Neural progenitor cell (in vitro differentiated cells): ENCODE measurements at regions not wholly inside any gene's neighbourhood (a gene's known extent, or its start where the extent isn't known, plus 50 kb on each side); places are given as distances from the start of the nearest gene placed in this dataset.

Source experiments
- DNase-seq: peaks from one replicate; pipeline ENCODE4 v3.0.0-alpha.2; 2016; ENCODE audit warnings: low spot score
- H2AFZ ChIP-seq: fragments of 200-600 bp; sonication (generic); replicated peaks from 2 replicates; pipeline ENCODE4 v1.6.1; 2016; ENCODE audit warnings: antibody characterized with exemption
- H3F3A ChIP-seq: fragments of 200-600 bp; sonication (generic); 2 replicates; pipeline ENCODE4 v1.6.1; 2016; ENCODE audit warnings: antibody characterized with exemption, low read depth
- H3K27ac ChIP-seq: fragments of 200-600 bp; sonication (generic); 2 replicates; pipeline ENCODE4 v1.5.1; 2016; ENCODE audit warnings: mild to moderate bottlenecking
- H3K27me3 ChIP-seq: fragments of 200-600 bp; sonication (generic); 2 replicates; pipeline ENCODE4 v1.6.1; 2016; ENCODE audit warnings: mild to moderate bottlenecking, moderate library complexity
- H3K36me3 ChIP-seq: fragments of 200-600 bp; sonication (generic); 2 replicates; pipeline ENCODE4 v1.5.1; 2016
- H3K4me1 ChIP-seq: fragments of 200-600 bp; sonication (generic); 2 replicates; pipeline ENCODE4 v1.6.1; 2016; ENCODE audit warnings: mixed run types
- H3K4me2 ChIP-seq: fragments of 200-600 bp; sonication (generic); 2 replicates; pipeline ENCODE4 v1.6.1; 2016
- H3K4me3 ChIP-seq: fragments of 200-600 bp; sonication (generic); 2 replicates; pipeline ENCODE4 v1.5.1; 2016
- H3K79me2 ChIP-seq: fragments of 200-600 bp; sonication (generic); 2 replicates; pipeline ENCODE4 v1.6.1; 2016; ENCODE audit warnings: low read depth
- H3K9ac ChIP-seq: fragments of 200-600 bp; sonication (generic); 2 replicates; pipeline ENCODE4 v1.6.1; 2016
- H3K9me3 ChIP-seq: fragments of 200-600 bp; sonication (generic); 2 replicates; pipeline ENCODE4 v1.5.1; 2016; ENCODE audit warnings: low read depth
- H4K20me1 ChIP-seq: fragments of 200-600 bp; sonication (generic); 2 replicates; pipeline ENCODE4 v1.6.1; 2016; ENCODE audit warnings: low read depth
- H3K27ac Mint-ChIP-seq: 3 replicates; pipeline ENCODE4 v1.8.0; 2021; ENCODE audit warnings: mixed read lengths
- H3K27me3 Mint-ChIP-seq: 2 replicates; pipeline ENCODE4 v1.8.0; 2022; ENCODE audit warnings: low read depth, mild to moderate bottlenecking, inconsistent platforms, moderate library complexity, mixed read lengths; ENCODE audit not compliant: insufficient read depth
- H3K36me3 Mint-ChIP-seq: 3 replicates; pipeline ENCODE4 v1.8.0; 2021; ENCODE audit warnings: mixed read lengths
- H3K4me1 Mint-ChIP-seq: 3 replicates; pipeline ENCODE4 v1.8.0; 2021; ENCODE audit warnings: mixed read lengths
- H3K4me3 Mint-ChIP-seq: 3 replicates; pipeline ENCODE4 v1.8.0; 2021; ENCODE audit warnings: mild to moderate bottlenecking, moderate library complexity, mixed read lengths
- H3K9me3 Mint-ChIP-seq: 3 replicates; pipeline ENCODE4 v1.8.0; 2020; ENCODE audit warnings: mixed read lengths
- CTCF ChIP-seq: fragments of 200-600 bp; sonication (generic); IDR thresholded peaks from 2 replicates; pipeline ENCODE4 v1.5.1; 2017; ENCODE audit warnings: antibody characterized with exemption, mild to moderate bottlenecking
- EZH2 ChIP-seq: fragments of 200-600 bp; sonication (generic); IDR thresholded peaks from 2 replicates; pipeline ENCODE4 v1.6.1; 2017; ENCODE audit warnings: antibody characterized with exemption, mild to moderate bottlenecking, moderate library complexity
- EZH2phosphoT487 ChIP-seq: fragments of 200-600 bp; sonication (generic); IDR thresholded peaks from 2 replicates; pipeline ENCODE4 v1.6.1; 2017; ENCODE audit warnings: antibody characterized with exemption

- Histone ChIP-seq H4K20me1 (no peaks in the 10 kb centered on the region), H3K4me2 (no peak overlapping the region), H3K9me3 (no peaks in the 10 kb centered on the region), H3K9ac (no peak overlapping the region), H3K79me2 (no peaks in the 10 kb centered on the region), H3K27me3 (no peaks in the 10 kb centered on the region), H3K4me3 (no peak overlapping the region), H3K27ac (no peak overlapping the region), H3F3A (no peaks in the 10 kb centered on the region), H3K4me1 (peaks cover 7% of the 10 kb centered on the region), H2AFZ (no peak overlapping the region), H3K36me3 (no peaks in the 10 kb centered on the region)
- no peak for TF ChIP-seq EZH2
- TF ChIP-seq EZH2phosphoT487 = no peak
- no peak for TF ChIP-seq CTCF
- no peak overlapping the region for H3K4me3 Mint-ChIP-seq
- H3K4me1 Mint-ChIP-seq = peaks cover 15% of the 10 kb centered on the region
- peaks cover 3% of the 10 kb centered on the region for H3K27me3 Mint-ChIP-seq
- H3K27ac Mint-ChIP-seq = no peak overlapping the region
- H3K9me3 Mint-ChIP-seq = no peaks in the 10 kb centered on the region
- no peaks in the 10 kb centered on the region for H3K36me3 Mint-ChIP-seq
- no peak for DNase-seq
Observed at GRCh38 chr5:112643339-112643971, 94.2 kb upstream of the APC start.

- no peak overlapping the region for H3K27ac Mint-ChIP-seq
- no peaks in the 10 kb centered on the region for H3F3A ChIP-seq
- no peak overlapping the region for H3K4me2 ChIP-seq
- no peak for TF ChIP-seq EZH2
- no peak for TF ChIP-seq EZH2phosphoT487
- TF ChIP-seq CTCF = no peak
- H3K4me3 Mint-ChIP-seq = no peak overlapping the region
- no peak for DNase-seq
- no peaks in the 10 kb centered on the region for H3K9me3 Mint-ChIP-seq
- H3K4me1 Mint-ChIP-seq = peaks cover 4% of the 10 kb centered on the region
- no peaks in the 10 kb centered on the region for H3K9me3 ChIP-seq
- no peaks in the 10 kb centered on the region for H3K4me1 ChIP-seq
- no peak overlapping the region for H3K27ac ChIP-seq
- H3K27me3 ChIP-seq = no peaks in the 10 kb centered on the region
- H3K36me3 ChIP-seq = no peaks in the 10 kb centered on the region
- no peaks in the 10 kb centered on the region for H3K36me3 Mint-ChIP-seq
- H2AFZ ChIP-seq = no peak overlapping the region
- no peak overlapping the region for H3K4me3 ChIP-seq
- no peaks in the 10 kb centered on the region for H3K79me2 ChIP-seq
- H3K9ac ChIP-seq = no peak overlapping the region
- H4K20me1 ChIP-seq = no peaks in the 10 kb centered on the region
- no peaks in the 10 kb centered on the region for H3K27me3 Mint-ChIP-seq
Observed at GRCh38 chr5:112646139-112646936, 91.3 kb upstream of the APC start.

- Mint-ChIP-seq H3K36me3 (no peaks in the 10 kb centered on the region), H3K27ac (no peak overlapping the region), H3K27me3 (no peaks in the 10 kb centered on the region), H3K9me3 (no peaks in the 10 kb centered on the region), H3K4me1 (peaks cover 4% of the 10 kb centered on the region), H3K4me3 (no peak overlapping the region)
- Histone ChIP-seq H3K9me3 (no peaks in the 10 kb centered on the region), H4K20me1 (no peaks in the 10 kb centered on the region), H3F3A (no peaks in the 10 kb centered on the region), H3K4me1 (no peaks in the 10 kb centered on the region), H3K9ac (no peak overlapping the region), H3K4me2 (no peak overlapping the region), H3K27ac (no peak overlapping the region), H3K36me3 (no peaks in the 10 kb centered on the region), H3K4me3 (no peak overlapping the region), H3K79me2 (no peaks in the 10 kb centered on the region), H3K27me3 (no peaks in the 10 kb centered on the region), H2AFZ (no peak overlapping the region)
- DNase-seq = no peak
- TF ChIP-seq CTCF (no peak), EZH2phosphoT487 (no peak), EZH2 (no peak)
Observed at GRCh38 chr5:112647428-112647827, 90.3 kb upstream of the APC start.
